ENCODE measurements at regions not wholly inside any gene's neighbourhood (a gene's known extent, or its start where the extent isn't known, plus 50 kb on each side); places are given as distances from the start of the nearest gene placed in this dataset.

- Mint-ChIP-seq H3K4me1 (ENCODE audit: low read depth) (no peaks in the 10 kb centered on the region), H3K27ac (no peak overlapping the region), H3K27me3 (no peaks in the 10 kb centered on the region), H3K9me3 (no peaks in the 10 kb centered on the region), H3K36me3 (ENCODE audit: low read depth) (no peaks in the 10 kb centered on the region), H3K4me3 (no peak overlapping the region)
- CTCF ChIA-PET, result no interaction called here
- no peak for DNase-seq
- no peak for TF ChIP-seq CTCF (IDR thresholded peaks at IDR 0.05)
- intact Hi-C loops (cut with micrococcal nuclease), result no loop called here
- ATAC-seq, result no peak
- POLR2A ChIA-PET, result no interaction called here
Measured at GRCh38 chrX:95071052-95071451, 1397.0 kb downstream of the FAM133A start.

DNA sequence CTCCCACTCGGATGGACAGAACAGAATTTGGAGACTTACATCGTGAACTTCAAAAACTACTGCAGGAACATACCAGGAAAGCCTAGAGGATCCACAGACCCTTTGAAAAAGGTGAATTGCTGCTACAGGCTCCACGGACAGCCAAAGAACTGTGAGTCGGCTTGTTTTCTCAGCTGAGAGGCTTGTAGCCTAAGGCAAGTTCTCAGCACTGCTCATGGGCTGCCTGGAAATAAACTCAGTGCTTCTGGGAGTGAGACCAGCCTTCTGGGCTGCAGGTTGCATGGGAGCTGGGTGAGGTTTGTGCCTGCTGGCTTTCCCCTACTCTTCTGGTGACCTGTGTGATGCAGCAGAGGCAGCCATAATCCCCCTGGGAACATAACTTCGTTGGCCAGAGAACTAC is 1397.6 kb downstream of the FAM133A start:
- intact Hi-C loops (cut with micrococcal nuclease), result no loop called here
- POLR2A ChIA-PET, result no interaction called here
- TF ChIP-seq CTCF (IDR thresholded peaks at IDR 0.05), result no peak

DNA sequence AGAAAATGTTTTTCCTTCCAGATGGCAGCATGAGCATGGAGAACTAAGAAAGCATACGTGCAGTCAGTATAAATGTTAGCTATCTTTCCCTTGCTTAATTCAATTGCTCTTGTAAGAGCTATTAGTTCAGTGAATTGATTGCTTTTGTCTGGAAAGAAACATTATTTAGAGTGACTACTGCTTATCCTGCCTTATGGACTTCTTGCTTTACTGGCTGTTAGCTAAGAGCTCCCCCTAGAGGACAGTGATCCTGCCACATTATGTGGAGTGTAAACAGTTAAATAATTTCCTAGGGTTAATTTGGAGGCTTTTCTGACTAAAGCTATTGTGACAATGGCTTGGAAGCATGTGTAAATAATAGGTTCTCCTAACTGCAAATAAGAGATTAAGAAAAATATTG is 1402.4 kb downstream of the FAM133A start:
- CTCF ChIA-PET, result no interaction called here
- Mint-ChIP-seq H3K4me3 (no peak overlapping the region), H3K9me3 (no peaks in the 10 kb centered on the region), H3K36me3 (ENCODE audit: low read depth) (no peaks in the 10 kb centered on the region), H3K27ac (no peak overlapping the region), H3K27me3 (no peaks in the 10 kb centered on the region), H3K4me1 (ENCODE audit: low read depth) (no peaks in the 10 kb centered on the region)
- peak; percentile 29 for TF ChIP-seq CTCF (IDR thresholded peaks at IDR 0.05)
- DNase-seq (peak; percentile 4), ATAC-seq (no peak)
- intact Hi-C loops (cut with micrococcal nuclease), result no loop called here
- POLR2A ChIA-PET, result no interaction called here

More for the DNA sequence above, 1397.6 kb downstream of the FAM133A start:
- DNase-seq (no peak), ATAC-seq (no peak)
- H3K4me1 Mint-ChIP-seq (ENCODE audit: low read depth), result no peaks in the 10 kb centered on the region
- no peak overlapping the region for H3K4me3 Mint-ChIP-seq
- no peaks in the 10 kb centered on the region for H3K9me3 Mint-ChIP-seq
- no peaks in the 10 kb centered on the region for H3K27me3 Mint-ChIP-seq
- CTCF ChIA-PET, result no interaction called here
- no peaks in the 10 kb centered on the region for H3K36me3 Mint-ChIP-seq (ENCODE audit: low read depth)
- no peak overlapping the region for H3K27ac Mint-ChIP-seq

DNA sequence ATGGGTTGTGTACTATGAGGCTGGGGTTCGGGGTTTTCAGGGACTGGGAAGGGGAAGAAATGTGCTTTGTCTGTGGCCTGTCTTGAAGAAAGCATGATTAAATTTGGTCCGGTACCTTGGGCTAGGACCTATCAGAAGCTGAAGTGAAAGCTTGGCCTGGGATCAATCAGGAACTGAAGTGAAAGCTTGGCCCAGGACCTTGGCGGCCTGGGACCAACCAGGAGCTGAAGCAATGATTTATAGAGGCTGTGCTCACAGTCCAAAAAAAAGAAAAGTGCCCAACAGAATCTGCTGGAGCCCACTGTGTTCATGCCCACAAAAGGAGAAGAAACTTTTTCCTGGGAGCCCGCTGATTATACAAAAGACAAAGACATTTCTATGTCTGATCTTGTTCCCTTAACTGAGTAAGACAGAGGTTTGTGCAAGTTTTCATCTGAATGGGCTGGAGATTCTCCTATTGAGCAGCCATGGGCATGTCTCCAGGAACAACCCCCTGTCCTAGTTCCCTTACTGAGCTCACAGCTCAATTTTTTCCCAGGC is 1427.9 kb downstream of the FAM133A start:
- no peak for ATAC-seq
- Mint-ChIP-seq H3K4me1 (ENCODE audit: low read depth) (no peaks in the 10 kb centered on the region), H3K4me3 (no peak overlapping the region), H3K9me3 (no peaks in the 10 kb centered on the region), H3K27me3 (no peaks in the 10 kb centered on the region), H3K36me3 (ENCODE audit: low read depth) (no peaks in the 10 kb centered on the region), H3K27ac (no peak overlapping the region)
- ChIA-PET POLR2A (no interaction called here), CTCF (no interaction called here)
- intact Hi-C loops (cut with micrococcal nuclease), result no loop called here
- no peak for TF ChIP-seq CTCF (IDR thresholded peaks at IDR 0.05)
- DNase-seq, result no peak

DNA sequence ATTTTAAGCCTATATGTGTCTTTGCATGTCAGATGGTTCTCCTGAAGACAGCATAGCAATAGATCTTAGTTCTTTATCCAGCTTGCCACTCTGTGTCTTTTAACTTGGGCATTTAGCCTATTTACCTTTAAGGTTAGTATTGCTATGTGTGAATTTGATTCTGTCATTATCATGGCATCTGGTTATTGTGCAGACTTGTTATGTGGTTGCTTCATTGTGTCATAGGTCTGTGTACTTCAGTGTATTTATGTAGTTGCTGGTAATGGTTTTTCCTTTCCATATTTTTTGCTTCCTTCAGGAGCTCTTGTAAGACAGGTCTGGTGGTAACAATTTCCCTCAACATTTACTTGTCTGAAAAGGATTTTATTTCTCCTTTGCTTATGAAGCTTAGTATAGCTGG is 1443.5 kb downstream of the FAM133A start:
- Mint-ChIP-seq H3K9me3 (no peaks in the 10 kb centered on the region), H3K36me3 (ENCODE audit: low read depth) (no peaks in the 10 kb centered on the region), H3K4me1 (ENCODE audit: low read depth) (no peaks in the 10 kb centered on the region), H3K4me3 (no peak overlapping the region), H3K27ac (no peak overlapping the region), H3K27me3 (no peaks in the 10 kb centered on the region)
- TF ChIP-seq CTCF (IDR thresholded peaks at IDR 0.05), result no peak
- intact Hi-C loops (cut with micrococcal nuclease), result no loop called here
- ATAC-seq, result no peak
- ChIA-PET CTCF (no interaction called here), POLR2A (no interaction called here)
- DNase-seq, result no peak
